ENCODE measurements at regions not wholly inside any gene's neighbourhood (a gene's known extent, or its start where the extent isn't known, plus 50 kb on each side); places are given as distances from the start of the nearest gene placed in this dataset.

GRCh38 chr6:140237251-140237650 lies 862.8 kb upstream of the CITED2 start:
- no peak for TF ChIP-seq CTCF (IDR thresholded peaks at IDR 0.05)
- no peak for TF ChIP-seq POLR2AphosphoS5 (IDR thresholded peaks at IDR 0.05)
- no peak for TF ChIP-seq POLR2A (IDR thresholded peaks at IDR 0.05)
